PC-9 (cell line): ENCODE measurements at regions not wholly inside any gene's neighbourhood (a gene's known extent, or its start where the extent isn't known, plus 50 kb on each side); places are given as distances from the start of the nearest gene placed in this dataset.

Experiments
- EZH2 ChIP-seq: fragments of 200-600 bp; sonication (generic); IDR thresholded peaks from 2 replicates; pipeline ENCODE4 v1.8.0; 2017; ENCODE audit warnings: antibody characterized with exemption, low read depth
- TF ChIP-seq, protein P1 (sequence below): fragments of 200-600 bp; sonication (generic); conservative IDR thresholded peaks from 2 replicates; pipeline ENCODE4 v1.6.1; 2017; ENCODE audit warnings: mixed run types, antibody characterized with exemption, mild to moderate bottlenecking, moderate library complexity

GRCh38 chr9:23907343-23907742, 81.3 kb upstream of the ELAVL2 start:
- TF ChIP-seq, protein P1, sequence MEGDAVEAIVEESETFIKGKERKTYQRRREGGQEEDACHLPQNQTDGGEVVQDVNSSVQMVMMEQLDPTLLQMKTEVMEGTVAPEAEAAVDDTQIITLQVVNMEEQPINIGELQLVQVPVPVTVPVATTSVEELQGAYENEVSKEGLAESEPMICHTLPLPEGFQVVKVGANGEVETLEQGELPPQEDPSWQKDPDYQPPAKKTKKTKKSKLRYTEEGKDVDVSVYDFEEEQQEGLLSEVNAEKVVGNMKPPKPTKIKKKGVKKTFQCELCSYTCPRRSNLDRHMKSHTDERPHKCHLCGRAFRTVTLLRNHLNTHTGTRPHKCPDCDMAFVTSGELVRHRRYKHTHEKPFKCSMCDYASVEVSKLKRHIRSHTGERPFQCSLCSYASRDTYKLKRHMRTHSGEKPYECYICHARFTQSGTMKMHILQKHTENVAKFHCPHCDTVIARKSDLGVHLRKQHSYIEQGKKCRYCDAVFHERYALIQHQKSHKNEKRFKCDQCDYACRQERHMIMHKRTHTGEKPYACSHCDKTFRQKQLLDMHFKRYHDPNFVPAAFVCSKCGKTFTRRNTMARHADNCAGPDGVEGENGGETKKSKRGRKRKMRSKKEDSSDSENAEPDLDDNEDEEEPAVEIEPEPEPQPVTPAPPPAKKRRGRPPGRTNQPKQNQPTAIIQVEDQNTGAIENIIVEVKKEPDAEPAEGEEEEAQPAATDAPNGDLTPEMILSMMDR: no peak
- no peak for TF ChIP-seq EZH2
